HG03060 (cell line): ENCODE measurements at regions not wholly inside any gene's neighbourhood (a gene's known extent, or its start where the extent isn't known, plus 50 kb on each side); places are given as distances from the start of the nearest gene placed in this dataset.

Source experiments
- ATAC-seq: cut with Tn5 transposase; IDR thresholded peaks from one replicate; pipeline ENCODE4 v1.9.1; 2021; ENCODE audit warnings: low read depth, moderate number of reproducible peaks; ENCODE audit not compliant: unreplicated experiment

GRCh38 chr5:169450464-169450863 is 133.1 kb upstream of the SPDL1 start:
- no peak for ATAC-seq

DNA sequence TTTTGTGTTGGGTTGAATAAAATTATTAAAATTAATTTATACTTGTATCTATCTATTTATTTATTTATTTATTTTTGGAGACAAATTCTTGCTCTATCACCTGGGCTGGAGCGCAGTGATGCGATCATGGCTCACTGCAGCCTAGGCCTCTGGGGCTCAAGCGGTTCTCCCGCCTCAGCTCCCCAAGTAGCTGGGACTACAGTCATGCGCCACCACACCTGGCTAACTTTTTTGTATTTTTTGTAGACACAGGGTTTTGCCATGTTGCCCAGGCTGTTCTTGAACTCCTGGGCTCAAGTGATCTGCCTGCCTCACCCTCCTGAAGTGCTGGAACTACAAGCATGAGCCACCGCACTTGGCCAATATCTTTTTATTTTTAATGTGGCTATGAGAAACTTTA is 134.7 kb upstream of the SPDL1 start:
- no peak for ATAC-seq

- no peak for ATAC-seq
Measured at GRCh38 chr5:169445191-169445590, 138.4 kb upstream of the SPDL1 start.

- no peak for ATAC-seq
Measured at GRCh38 chr5:169442913-169443784, 140.4 kb upstream of the SPDL1 start.

- no peak for ATAC-seq
Measured at GRCh38 chr5:169442403-169442874, 141.1 kb upstream of the SPDL1 start.

- no peak for ATAC-seq
Measured at GRCh38 chr5:169440107-169440705, 139.3 kb upstream of the SLIT3 start.

- ATAC-seq, result no peak
Measured at GRCh38 chr5:169439362-169439761, 138.4 kb upstream of the SLIT3 start.

GRCh38 chr5:169435506-169436229 is 134.7 kb upstream of the SLIT3 start:
- ATAC-seq, result no peak

DNA sequence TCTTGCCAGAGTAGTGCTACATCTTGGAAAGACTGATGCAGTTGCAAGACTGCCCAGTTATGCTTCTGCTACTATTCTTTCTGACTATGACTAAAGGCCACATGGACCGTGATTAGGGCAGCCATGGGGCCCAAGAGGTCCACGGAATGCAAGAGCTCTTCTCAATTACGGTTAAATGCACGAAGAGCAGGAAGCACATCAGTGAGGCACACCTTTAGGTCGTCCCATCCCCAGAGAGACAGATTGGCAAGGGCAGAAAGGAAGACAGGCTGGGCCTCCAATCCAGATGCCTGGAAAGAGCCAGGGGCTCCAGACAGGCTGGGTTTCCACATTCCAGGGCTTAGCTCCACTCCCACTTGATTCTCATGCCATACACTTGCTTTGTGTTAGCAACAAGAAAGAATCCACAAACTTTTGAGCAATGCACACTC is 132.3 kb upstream of the SLIT3 start:
- no peak for ATAC-seq

- ATAC-seq, result no peak
Measured at GRCh38 chr5:169431386-169431785, 130.4 kb upstream of the SLIT3 start.

GRCh38 chr5:169430671-169431070 is 129.7 kb upstream of the SLIT3 start:
- no peak for ATAC-seq

GRCh38 chr5:169429044-169429443 is 128.1 kb upstream of the SLIT3 start:
- ATAC-seq, result no peak

- ATAC-seq, result no peak
Measured at GRCh38 chr5:169426784-169427183, 125.8 kb upstream of the SLIT3 start.

DNA sequence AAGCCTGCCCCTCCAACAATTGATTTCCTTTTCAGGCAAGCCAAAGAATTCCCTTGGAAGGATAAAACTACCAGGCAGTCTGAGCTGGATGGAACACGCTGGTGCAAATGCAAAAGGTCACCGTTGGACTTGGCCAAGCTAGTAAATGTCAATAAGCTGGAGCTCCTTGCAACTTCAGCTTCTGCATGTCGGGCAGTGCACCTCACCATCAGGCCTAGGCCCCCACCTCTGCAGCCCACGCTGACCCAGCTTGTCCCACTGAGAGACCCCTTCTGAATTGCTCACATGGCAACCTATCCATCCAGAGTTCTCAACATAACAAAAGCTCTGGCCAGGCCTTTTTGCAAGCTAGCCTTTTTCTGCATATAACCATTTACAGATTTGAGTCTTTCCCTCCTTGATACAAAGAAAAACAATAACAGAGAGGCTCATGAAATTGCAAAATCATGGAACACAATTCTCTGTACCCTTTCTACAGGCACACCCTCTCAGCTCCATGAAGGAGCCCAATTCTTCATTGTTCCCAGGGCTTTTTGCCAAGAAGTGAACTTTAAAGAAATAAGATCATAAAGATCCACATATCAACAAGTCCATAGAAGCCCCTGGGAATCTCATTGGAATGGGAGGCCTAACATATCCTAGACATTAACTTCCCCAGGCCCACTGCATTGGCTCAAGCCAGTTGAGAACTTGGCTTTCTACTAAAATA is 123.9 kb upstream of the SLIT3 start:
- ATAC-seq, result no peak

DNA sequence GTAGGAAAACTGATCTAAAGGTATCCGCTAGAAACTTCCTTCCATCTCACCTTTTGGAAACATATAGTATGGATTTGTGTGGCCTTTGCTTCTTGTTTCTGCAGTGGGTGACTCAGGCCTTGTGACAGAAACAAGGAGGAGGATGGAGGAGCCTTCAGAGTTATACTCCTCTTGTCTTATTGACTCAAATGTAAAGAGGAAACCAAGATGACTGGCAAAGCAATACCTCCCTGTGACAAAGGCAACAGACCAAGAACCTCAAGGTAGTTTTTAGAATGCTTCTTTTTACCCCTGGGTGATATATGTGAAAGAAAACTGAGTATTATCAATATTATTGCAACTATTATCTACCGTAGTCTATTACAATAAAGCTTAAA is 123.3 kb upstream of the SLIT3 start:
- ATAC-seq, result no peak

GRCh38 chr5:169423580-169424278 is 122.8 kb upstream of the SLIT3 start:
- no peak for ATAC-seq

DNA sequence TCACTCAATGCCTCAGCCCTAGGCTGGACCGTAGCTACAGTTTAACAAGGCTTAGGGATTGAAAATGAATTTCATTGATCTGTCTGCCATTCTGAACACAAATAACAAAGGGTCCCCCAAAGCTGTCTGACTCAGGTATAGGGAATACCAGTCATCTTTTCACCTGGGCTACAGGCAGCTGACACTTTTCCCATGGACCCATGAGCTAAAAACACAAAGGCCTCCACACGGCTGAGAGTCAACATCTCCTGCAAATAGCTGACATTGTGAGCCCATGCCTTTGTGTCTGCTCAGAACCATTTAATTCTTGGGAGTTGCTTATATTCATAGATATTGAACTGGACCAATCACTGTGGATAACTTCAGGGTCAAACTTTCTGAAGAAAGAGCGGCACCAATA is 121.1 kb upstream of the SLIT3 start:
- no peak for ATAC-seq

DNA sequence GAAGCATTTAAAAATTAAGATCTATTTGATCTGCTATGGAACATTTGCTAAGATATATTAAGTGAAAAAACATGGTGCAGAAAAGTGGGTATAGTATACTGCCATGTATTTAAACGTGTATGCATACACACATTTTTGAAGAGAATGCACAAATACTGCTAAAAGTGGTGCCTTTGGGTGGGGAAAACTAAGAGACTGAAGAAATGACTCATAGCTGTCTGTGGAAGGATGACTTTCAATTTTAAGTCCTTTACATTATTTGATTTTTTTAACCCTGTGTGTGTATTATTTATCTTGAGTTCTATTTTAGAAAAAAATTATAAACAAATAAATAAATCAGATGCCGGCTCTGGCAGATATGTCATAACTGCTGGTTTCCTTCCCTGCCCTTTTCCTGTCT is 120.7 kb upstream of the SLIT3 start:
- ATAC-seq, result no peak

- ATAC-seq, result no peak
Measured at GRCh38 chr5:169417676-169418075, 116.7 kb upstream of the SLIT3 start.

DNA sequence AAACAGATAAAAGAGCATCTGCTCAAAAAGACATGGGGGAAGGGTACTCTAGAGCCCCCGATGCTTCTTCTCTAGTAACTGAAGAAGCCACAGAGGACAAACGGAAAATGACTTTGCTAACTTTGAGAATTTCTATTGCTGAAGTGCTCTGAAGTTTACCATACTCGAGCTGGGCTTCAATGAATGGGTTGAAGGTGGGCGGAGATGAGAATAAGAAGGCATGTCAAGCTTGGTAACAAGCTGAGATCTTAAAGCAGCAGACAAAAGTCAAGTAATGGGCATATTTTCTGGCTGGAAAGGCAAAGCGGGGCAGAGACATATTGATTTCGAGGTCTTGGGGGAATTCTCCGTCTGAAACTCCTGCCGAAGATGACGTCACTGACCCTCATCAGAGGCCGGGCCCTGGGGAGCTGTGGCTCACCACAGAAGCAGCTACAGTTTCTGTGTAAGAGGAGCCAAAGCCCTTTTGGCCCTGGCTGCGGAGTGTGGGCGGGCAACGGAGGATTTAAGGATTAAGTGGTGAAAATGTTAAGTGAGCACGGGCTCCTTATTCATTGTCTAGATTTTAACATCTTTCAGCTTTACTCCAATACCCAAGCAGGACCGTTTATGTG is 115.8 kb upstream of the SLIT3 start:
- ATAC-seq, result peak; percentile 98
